HG02763 (cell line): ENCODE measurements at regions not wholly inside any gene's neighbourhood (a gene's known extent, or its start where the extent isn't known, plus 50 kb on each side); places are given as distances from the start of the nearest gene placed in this dataset.
"Not testable (repeated sequence)": the region's sequence is repeated elsewhere in the genome, so short reads cannot be mapped to it uniquely, and the experiment has no call there.

ENCODE experiments used
- ATAC-seq: cut with Tn5 transposase; IDR thresholded peaks from one replicate; pipeline ENCODE4 v1.9.1; 2021; ENCODE audit warnings: mild to moderate bottlenecking, moderate library complexity; ENCODE audit not compliant: unreplicated experiment

DNA sequence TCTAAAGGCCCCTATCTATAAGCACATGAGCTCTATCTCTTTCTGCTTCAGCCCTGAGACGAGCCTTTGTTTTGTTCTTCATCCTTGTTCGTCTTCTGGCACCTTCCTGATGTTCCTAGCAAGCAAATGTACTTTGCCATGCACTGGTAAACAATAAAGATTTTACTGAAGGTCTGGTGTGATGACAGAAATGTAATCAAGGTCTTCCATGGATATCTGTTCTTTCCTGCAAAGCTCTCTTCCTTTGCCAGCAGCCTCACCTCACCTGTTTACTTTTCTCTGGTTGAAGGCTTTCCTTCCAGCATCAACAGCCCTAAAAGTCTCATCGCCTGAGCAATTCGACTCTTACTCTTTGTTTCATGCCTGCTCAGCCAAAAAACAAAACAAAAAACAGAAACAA lies 330.3 kb downstream of the PCNX1 start:
- no peak for ATAC-seq

GRCh38 chr14:71238835-71239234 lies 331.6 kb downstream of the PCNX1 start:
- ATAC-seq, result no peak

DNA sequence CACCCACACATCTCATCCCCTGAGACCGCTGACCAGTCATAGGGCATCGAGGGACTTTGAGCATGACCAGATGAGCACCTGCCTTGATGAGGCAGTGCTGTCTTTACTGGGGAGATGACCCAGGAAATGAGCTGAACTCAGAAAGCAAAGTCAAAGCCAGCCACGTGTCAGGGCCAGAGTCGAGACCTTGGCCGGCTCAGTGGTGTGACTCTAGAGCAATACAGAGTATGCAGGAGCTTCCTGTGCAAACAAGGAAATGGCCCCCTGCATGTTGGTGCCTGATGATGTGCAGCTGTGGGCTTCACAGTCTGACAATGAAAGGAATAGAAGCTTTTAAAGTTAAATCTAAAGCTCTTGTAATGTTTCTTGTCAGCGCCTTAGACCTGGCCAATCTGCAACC lies 332.9 kb downstream of the PCNX1 start:
- no peak for ATAC-seq

DNA sequence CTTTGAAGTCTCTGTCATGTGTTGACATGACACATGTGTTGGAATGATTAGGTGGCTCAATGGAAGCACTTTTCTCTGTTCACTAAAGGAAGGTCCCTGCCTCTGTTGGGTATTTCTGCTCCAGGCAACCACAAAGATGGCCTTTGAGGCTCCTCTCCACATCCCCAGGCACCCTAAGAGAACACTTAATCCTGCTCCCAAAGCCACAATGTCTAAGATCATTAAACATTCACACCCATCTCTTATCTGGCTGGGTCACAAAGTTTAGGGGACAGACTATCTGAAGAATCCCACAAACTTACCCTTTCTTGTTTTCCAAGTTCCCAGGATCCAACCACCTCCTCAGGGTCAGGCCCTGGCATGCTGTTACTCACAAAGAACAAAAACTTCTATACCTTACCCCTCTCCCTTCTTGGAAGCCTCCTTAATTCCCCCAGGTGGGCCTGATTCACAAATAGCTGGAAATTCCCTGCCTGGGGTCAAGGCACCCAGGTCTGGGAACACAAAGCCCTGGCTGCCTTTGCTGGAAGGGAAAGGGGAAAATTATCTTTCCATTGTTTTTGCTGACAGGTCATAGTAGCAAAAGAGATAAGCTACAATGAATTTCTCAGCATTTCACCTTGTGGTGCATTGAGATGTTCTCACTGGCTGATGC lies 333.7 kb downstream of the PCNX1 start:
- ATAC-seq, result no peak

DNA sequence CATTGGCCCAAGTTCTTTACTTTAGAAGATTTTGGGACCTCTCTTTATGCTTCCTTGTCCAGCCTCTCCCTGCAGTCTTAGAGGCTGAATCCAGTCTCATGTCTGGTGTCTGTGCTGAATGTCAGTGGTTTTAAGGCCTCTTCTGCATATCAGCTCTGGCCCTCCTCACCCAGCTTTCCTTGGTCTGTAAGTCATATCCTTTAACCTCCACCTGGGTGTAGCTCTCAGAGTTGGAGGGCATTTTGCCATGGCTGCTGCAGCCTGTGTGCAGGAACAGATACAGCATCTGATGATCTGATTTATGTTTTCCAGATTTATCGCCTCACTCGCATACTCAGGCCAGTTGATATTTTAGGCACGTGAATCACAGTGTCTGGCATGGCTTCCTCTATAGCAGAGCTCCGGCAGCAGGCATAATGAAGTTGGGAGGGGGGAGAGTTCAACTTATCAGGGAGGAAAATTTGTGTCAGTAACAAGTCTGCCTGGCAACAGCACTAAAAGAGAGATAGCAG lies 335.0 kb downstream of the PCNX1 start:
- no peak for ATAC-seq

- no peak for ATAC-seq
These were observed 336.4 kb downstream of the PCNX1 start for GRCh38 chr14:71243697-71244096.

- ATAC-seq, result no peak
These were observed 337.1 kb downstream of the PCNX1 start for GRCh38 chr14:71244341-71244740.

- ATAC-seq, result no peak
These were observed 338.6 kb downstream of the PCNX1 start for GRCh38 chr14:71245659-71246361.

DNA sequence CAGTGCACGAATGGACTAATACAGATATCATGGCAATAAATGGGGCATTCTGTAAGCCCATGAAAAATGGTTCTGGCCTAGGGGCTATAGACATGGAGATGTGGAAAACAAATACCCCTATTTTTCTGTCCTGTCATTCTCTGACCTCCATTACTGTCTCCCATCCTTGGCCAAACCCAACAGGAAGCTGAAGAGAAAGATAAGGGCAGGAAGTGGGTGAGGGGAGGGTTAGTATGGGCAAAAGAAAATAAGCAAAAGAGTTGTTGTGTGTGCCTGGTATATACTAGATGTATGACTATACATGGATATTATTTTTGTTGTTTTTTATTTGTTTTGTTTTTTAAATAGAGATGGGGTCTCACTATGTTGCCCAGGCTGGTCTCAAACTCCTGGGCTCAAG lies 339.3 kb downstream of the PCNX1 start:
- ATAC-seq, result no peak

GRCh38 chr14:71247106-71247505 lies 339.8 kb downstream of the PCNX1 start:
- ATAC-seq, result no peak

DNA sequence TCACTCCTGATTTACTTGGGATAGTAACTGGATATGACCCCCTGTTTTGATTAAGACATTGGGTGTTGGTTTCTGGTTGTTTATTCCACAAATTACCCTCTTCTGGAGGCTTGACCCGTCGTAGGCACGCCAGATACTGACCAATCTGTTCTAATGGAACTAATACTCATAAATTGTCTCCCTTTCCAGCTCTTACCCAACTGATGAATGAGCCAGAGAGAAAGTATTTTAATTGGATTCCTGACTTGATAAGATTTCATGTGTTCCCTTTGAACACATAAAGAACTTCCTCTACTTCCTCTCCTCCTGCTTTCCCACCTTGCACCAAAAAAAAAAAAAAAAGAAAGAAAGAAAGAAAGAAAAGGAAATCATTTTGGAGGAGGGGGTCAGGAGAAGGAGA lies 340.9 kb downstream of the PCNX1 start:
- no peak for ATAC-seq

DNA sequence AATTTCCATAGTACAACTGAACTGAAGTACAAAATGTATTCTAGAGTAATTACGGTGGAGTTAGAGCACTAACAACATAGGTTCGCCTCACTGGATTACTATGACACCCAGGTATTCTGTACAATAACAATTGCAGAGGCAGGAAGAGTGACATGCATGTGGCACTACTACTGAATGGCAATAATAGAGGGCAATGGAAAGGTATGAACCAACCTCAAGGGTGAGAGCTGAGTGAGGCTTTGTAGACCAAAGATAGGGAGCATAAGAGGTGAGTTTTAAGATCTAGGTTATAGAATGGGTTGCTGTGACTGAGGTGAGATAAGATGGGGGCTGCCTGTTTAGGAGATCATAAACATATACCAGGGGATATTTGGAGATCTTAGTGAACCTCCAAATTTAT lies 343.1 kb downstream of the PCNX1 start:
- ATAC-seq, result no peak

DNA sequence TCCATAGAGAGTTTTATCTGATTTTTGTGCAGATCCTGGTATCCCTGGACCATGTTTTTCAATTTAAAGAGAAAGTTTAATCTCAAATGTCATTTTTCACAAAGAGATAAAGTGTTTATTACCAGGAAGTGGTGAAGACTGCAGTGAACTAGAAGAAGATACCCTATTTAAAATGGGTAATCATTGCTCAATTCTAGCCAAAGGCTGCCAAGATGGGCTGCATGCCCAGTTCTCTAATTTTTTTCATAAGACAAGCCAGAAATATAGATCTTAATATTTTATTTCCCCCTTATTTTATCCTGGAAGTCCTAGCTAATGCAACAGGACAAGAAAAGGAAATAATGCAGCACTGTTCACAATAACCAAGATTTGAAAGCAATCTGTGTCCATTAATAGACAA lies 343.5 kb downstream of the PCNX1 start:
- no peak for ATAC-seq

GRCh38 chr14:71254091-71254719 lies 346.9 kb downstream of the PCNX1 start:
- ATAC-seq, result not testable (repeated sequence)

DNA sequence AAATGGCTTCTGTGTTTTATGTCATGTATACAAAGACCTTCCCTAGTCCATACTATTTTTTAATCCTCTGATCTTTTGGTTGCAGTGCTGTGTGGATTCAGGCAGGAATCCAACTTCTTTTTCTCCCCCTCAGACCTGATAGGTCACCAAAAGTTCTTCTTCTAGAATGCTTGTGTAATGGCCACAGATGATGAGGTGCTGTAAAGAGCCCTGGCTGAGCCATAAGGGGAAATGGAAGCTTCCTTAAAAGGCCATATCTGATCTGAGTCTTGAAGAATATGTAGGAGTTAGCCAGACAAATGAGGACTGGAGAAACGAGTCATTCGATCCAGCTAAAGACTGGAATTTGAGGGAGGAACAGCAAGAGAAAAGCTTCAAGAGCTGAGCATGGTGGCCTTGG lies 353.9 kb downstream of the PCNX1 start:
- no peak for ATAC-seq

GRCh38 chr14:71262441-71262840 lies 355.2 kb downstream of the PCNX1 start:
- ATAC-seq, result no peak

DNA sequence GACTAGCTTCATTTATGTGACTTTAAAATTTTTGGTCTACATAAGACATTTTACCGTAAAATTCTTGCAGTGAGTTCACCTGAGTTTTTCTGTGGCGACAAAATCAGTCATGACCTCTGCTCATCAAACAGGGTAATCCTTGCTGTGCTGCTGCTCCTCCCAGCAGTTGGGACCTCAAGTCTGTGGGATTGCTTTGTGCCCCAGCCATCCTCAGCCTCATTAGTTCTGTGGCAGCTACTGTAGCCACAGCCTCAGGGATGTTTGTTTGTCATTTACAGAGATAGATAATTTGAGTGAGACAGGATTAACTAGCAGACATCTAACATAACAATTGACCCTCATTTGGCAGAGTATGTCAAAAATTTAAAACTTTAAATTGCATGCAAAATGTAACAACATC lies 357.0 kb downstream of the PCNX1 start:
- no peak for ATAC-seq

DNA sequence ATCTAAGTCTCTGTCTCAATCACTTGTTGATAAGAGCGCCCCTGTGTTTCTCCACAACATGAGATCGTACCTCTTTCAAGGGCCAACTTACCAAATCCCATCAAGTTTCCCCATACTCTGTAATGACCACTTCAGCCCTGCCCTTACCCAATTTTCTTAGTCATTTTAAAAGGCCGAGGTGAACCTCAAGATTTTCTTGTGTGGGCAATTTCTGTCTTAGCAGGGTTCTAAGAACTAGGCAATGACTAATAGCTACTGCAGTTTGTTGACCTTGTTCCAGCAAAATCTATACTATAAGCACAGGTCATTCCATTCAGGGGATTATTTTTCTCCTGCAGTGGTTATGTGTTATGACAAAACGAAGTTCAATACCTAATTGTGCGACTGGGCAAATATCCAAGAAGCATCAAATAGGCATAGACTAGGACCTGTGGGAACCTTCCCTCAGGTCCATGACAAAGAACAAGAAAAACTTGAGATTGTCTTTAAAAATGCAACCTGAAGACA lies 359.8 kb downstream of the PCNX1 start:
- ATAC-seq, result no peak

- ATAC-seq, result no peak
These were observed 360.4 kb downstream of the PCNX1 start for GRCh38 chr14:71267691-71268090.

GRCh38 chr14:71270111-71270510 lies 362.9 kb downstream of the PCNX1 start:
- no peak for ATAC-seq

GRCh38 chr14:71271166-71271945 lies 364.1 kb downstream of the PCNX1 start:
- no peak for ATAC-seq
